ENCODE measurements at regions not wholly inside any gene's neighbourhood (a gene's known extent, or its start where the extent isn't known, plus 50 kb on each side); places are given as distances from the start of the nearest gene placed in this dataset.

DNA sequence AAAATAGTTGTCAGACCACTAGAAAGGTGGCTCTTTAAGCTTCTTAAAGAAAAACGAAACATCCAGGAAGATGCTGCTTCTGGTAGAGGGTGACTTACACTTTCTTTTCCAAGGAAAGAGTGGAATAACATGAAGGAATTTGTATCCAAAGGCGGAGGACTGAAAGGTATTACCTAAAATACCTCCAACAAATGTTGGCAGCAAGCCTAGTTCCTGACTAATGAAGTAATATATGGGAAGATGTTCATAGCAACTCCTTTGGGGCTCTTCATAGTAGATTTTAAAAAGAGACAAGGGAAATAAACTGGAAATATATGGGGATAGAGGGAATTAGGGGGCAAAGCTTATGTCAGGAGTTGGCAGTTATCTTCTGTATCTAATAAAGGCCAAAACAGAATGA lies 116.2 kb downstream of the AASDH start:
- no peak for DNase-seq (ENCODE audit: extremely low read depth, low read depth)
- TF ChIP-seq, protein P1, sequence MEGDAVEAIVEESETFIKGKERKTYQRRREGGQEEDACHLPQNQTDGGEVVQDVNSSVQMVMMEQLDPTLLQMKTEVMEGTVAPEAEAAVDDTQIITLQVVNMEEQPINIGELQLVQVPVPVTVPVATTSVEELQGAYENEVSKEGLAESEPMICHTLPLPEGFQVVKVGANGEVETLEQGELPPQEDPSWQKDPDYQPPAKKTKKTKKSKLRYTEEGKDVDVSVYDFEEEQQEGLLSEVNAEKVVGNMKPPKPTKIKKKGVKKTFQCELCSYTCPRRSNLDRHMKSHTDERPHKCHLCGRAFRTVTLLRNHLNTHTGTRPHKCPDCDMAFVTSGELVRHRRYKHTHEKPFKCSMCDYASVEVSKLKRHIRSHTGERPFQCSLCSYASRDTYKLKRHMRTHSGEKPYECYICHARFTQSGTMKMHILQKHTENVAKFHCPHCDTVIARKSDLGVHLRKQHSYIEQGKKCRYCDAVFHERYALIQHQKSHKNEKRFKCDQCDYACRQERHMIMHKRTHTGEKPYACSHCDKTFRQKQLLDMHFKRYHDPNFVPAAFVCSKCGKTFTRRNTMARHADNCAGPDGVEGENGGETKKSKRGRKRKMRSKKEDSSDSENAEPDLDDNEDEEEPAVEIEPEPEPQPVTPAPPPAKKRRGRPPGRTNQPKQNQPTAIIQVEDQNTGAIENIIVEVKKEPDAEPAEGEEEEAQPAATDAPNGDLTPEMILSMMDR (IDR thresholded peaks at IDR 0.05; ENCODE audit: low read depth, low read length), result no peak

DNA sequence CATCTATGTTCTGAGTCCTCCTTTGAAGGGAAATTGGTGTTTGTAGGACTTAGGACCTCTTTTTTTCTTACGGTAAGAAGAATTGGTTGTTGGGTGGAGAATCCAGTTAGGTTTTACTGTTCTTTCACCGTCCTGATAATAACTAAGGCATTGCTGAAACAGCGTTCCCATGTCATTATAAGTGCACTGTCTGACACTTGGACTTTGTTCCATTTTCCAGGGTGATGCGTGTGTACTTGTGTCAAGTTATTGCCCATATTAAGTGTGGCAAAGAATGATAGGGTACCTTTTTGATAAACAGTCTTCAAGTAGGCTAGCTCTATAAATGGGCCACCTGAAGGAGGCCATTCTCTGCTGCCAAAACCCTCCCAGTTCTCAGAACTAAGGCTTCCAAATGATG lies 119.7 kb downstream of the AASDH start:
- DNase-seq (ENCODE audit: extremely low read depth, low read depth), result no peak

DNA sequence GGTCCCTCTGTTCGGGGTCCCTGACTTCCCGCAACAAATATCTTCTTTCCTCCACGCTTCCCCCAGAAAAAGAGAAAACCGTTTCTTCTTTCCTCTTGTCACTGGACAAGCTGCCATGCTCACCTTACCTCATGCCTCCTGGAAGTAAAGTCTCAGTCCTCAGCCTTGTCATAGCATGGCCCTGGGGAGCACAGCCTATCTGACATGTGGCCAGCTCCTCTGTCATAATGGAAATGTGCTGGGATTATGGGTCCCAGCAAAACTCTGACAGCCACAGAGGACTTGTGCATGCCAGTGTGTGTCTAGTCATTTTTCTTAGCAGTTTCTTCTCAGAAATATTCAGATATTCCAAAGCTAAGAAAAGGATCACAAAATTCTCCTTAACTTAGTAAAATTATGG lies 122.4 kb downstream of the AASDH start:
- TF ChIP-seq, protein P1 (IDR thresholded peaks at IDR 0.05; ENCODE audit: low read depth, low read length), result no peak
- no peak for DNase-seq (ENCODE audit: extremely low read depth, low read depth)

More for the DNA sequence above, 119.7 kb downstream of the AASDH start:
- TF ChIP-seq, protein P1 (IDR thresholded peaks at IDR 0.05; ENCODE audit: low read depth, low read length), result no peak

DNA sequence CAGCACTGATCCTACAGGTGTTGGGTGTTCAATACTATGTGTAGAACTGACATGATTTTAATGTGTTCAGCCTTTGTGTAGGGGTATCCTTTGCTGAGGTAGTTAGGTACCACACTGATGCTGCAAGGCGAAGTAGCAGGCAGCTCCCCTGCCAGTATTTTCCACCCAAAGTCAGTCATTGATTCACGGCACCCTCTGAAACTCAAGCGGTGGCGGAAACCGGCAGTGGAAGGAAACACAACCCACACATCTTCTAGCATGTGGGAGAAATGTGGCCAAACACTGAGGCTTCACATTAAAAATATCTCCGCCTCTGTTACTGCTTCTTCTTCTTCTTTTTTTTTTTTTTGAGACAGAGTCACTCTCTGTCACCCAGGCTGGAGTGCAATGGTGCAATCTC lies 126.3 kb downstream of the AASDH start:
- no peak for DNase-seq (ENCODE audit: extremely low read depth, low read depth)

DNA sequence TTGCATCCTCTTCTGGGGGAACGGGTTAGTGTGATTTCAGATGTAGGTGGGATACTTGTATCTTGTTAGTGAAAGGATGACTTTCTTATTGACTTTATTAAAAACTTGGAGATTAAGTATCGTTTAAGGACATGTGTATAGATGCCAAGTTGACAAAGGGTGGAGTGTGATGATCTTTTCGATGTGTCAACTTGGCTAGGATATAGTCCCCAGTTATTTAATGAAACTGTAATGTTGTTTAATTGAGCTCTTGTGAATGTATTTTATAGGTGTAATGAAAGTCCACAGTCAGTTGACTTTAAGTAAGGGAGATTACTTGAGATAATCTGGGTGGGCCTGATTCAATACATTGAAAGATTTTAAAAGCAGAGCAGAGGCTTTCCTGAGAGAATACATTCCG lies 127.0 kb downstream of the AASDH start:
- DNase-seq (ENCODE audit: extremely low read depth, low read depth), result no peak
- TF ChIP-seq, protein P1 (IDR thresholded peaks at IDR 0.05; ENCODE audit: low read depth, low read length), result no peak

More for the DNA sequence above, 126.3 kb downstream of the AASDH start:
- TF ChIP-seq, protein P1 (IDR thresholded peaks at IDR 0.05; ENCODE audit: low read depth, low read length), result no peak

DNA sequence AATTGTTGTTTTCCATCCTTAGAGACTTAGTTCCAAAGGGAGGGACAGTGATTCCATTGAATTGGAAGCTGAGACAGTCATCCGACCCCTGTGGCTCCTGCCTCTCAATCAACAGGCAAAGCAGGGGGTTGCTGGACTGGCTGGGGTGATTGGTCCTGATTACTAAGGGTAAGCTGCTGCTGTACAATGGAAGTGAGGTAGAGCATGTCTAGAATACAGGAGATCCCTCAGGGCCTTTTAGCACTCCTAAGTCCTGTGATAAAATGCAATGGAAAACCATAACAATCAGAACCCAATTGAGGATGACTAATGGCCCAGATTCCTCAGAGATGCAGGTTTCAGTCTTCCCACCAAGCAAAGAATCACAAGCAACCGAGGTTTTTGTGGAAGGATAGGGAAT lies 127.6 kb downstream of the AASDH start:
- DNase-seq (ENCODE audit: extremely low read depth, low read depth), result no peak
- TF ChIP-seq, protein P1 (IDR thresholded peaks at IDR 0.05; ENCODE audit: low read depth, low read length), result no peak

DNA sequence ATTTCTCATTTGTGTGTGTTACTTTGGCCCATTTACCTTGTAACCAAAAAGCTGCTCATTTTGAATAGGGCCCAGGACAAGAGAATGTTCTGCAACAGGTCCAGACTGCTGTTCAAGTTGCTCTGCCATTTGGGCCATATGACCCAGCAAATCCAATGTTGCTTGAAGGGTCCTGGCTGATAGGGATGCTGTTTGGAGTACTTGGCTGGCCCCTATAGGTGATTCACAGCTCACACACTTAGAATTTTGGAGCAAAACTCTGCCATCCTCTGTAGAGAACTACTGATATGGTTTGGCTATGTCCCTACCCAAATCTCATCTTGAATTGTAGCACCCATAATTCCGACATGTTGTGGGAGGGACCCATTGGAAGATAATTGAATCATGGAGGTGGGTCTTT lies 131.5 kb downstream of the AASDH start:
- TF ChIP-seq, protein P1 (IDR thresholded peaks at IDR 0.05; ENCODE audit: low read depth, low read length), result no peak
- no peak for DNase-seq (ENCODE audit: extremely low read depth, low read depth)

All from AG09319 (cell line).